ENCODE measurements at regions not wholly inside any gene's neighbourhood (a gene's known extent, or its start where the extent isn't known, plus 50 kb on each side); places are given as distances from the start of the nearest gene placed in this dataset.

- no peak for TF ChIP-seq REST (IDR thresholded peaks at IDR 0.05; ENCODE audit: insufficient read depth in 1 of 2, low read depth in 2 of 2, low read length in 2 of 2)
- TF ChIP-seq POLR2AphosphoS5 (IDR thresholded peaks at IDR 0.05; ENCODE audit: low read depth, low read length) = no peak
- TF ChIP-seq SIN3A (IDR thresholded peaks at IDR 0.05; ENCODE audit: borderline replicate concordance, insufficient read depth, low read length) = no peak
Measured at GRCh38 chr10:31625566-31625965, 303.1 kb downstream of the ARHGAP12 start.

Measured in PFSK-1 (cell line).